Esophagus squamous epithelium (tissue), 5 donors: ENCODE measurements at regions not wholly inside any gene's neighbourhood (a gene's known extent, or its start where the extent isn't known, plus 50 kb on each side); places are given as distances from the start of the nearest gene placed in this dataset.

Experiments used
- DNase-seq: peaks from one replicate; lab custom pipeline; 2025; lab: John Stamatoyannopoulos, UW
- H3K27ac ChIP-seq, 4 donors: fragments of 200-600 bp; sonication (generic); one replicate each; pipeline ENCODE4 v1.5.1; 2016 to 2019; ENCODE audit warnings: mild to moderate bottlenecking in 1 of 4
- H3K27me3 ChIP-seq, 4 donors: fragments of 200-600 bp; sonication (generic); 1 replicate in 3 of 4; 2 replicates in 1 of 4; pipeline versions ENCODE4 v1.5.1 to v1.6.0; 2017 to 2021; ENCODE audit warnings: antibody characterized with exemption in 1 of 4
- H3K36me3 ChIP-seq, 3 donors: fragments of 200-600 bp; sonication (generic); one replicate each; pipeline ENCODE4 v1.5.1; 2016 to 2019
- H3K4me1 ChIP-seq, 3 donors: fragments of 200-600 bp; sonication (generic); one replicate each; pipeline ENCODE4 v1.5.1; 2017 to 2019
- H3K4me3 ChIP-seq, 4 donors: fragments of 200-600 bp; sonication (generic); 1 replicate in 3 of 4; 2 replicates in 1 of 4; pipeline ENCODE4 v1.5.1; 2016 to 2019; ENCODE audit warnings: mild to moderate bottlenecking in 2 of 4, moderate library complexity in 1 of 4
- H3K9me3 ChIP-seq, 3 donors: fragments of 200-600 bp; sonication (generic); one replicate each; pipeline ENCODE4 v1.5.1; 2016 to 2019
- CTCF ChIP-seq, 6 experiments: fragments of 450-650 bp in 4 of 6; fragments of 200-600 bp in 2 of 6; sonication (generic) in 2 of 6; IDR thresholded peaks; one replicate each; pipeline ENCODE4 v1.5.1; 2016 to 2019; ENCODE audit warnings: antibody characterized with exemption in 6 of 6, mild to moderate bottlenecking in 4 of 6, moderate library complexity in 4 of 6
- POLR2A ChIP-seq, 4 donors: fragments of 450-650 bp; IDR thresholded peaks; one replicate each; pipeline ENCODE4 v1.6.1; 2017; ENCODE audit warnings: antibody characterized with exemption in 4 of 4, mild to moderate bottlenecking in 4 of 4, moderate library complexity in 3 of 4
- WGBS, 2 donors: methylation state at CpG; one replicate each; pipeline ENCODE4 v1.1.5; 2018; 5-methylcytosine and 5-hydroxymethylcytosine counted together
- intact Hi-C: fragments of 100-400 bp; cut with DNase I; formaldehyde crosslinking; loops from one replicate; pipeline ENCODE4 v1.15.0; 2022
- donor health status: DM: yes; HTN: yes; CAD: no.

GRCh38 chr14:32259368-32260013 lies 56.4 kb upstream of the RNU6-8 start:
- no peaks in the 10 kb centered on the region for H3K27me3 ChIP-seq
- H3K9me3 ChIP-seq: peaks cover 0 to 16% (median 0%) of the 10 kb centered on the region in 3 donors
- H3K4me1 ChIP-seq: peaks cover 0 to 36% (median 16%) of the 10 kb centered on the region in 3 donors
- intact Hi-C loops: loop anchor here (10.0 kb wide), 1 partner anchor 325 kb away; no protein-coding TSS in a partner anchor
- no peak overlapping the region for H3K27ac ChIP-seq
- no peaks in the 10 kb centered on the region for H3K36me3 ChIP-seq
- TF ChIP-seq POLR2A (IDR thresholded peaks at IDR 0.05) (no peak), CTCF (IDR thresholded peaks at IDR 0.05) (no peak)
- DNase-seq: no peak
- no peak overlapping the region for H3K4me3 ChIP-seq

DNA sequence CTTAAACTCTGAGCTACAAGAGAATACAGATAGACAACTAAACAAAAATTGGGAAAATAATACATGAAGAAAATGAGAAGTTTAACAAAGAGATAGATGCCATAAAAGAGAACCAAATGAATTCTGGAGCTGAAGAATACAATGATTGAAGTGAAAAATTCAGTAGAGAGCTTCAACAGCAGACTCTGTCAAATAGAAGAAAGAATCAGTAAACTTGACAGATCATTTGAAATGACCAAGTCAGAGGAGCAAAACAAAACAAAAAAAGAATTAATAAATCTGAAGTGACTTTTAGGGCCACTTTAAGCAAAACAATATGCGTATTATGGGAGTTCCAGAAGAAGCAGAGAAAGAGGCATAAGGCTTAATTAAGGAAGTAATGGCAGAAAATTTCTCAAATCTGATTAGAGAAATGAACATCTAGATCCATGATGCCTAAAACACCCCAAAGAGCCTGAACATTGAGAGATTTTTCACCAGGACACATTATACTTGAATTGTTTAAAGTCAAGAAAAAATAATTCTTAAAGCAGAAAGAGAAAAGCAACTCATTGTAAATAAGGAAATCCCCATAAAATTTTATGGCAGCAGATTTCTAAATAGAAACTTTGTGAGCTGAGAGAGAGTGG lies 61.0 kb upstream of the RNU6-8 start:
- DNase-seq: no peak
- Histone ChIP-seq H3K27ac (no peak overlapping the region), H3K9me3 (peaks cover 0 to 19% (median 0%) of the 10 kb centered on the region in 3 donors), H3K4me1 (peaks cover 0 to 15% (median 4%) of the 10 kb centered on the region in 3 donors), H3K36me3 (no peaks in the 10 kb centered on the region), H3K27me3 (no peaks in the 10 kb centered on the region), H3K4me3 (no peak overlapping the region)
- TF ChIP-seq CTCF (IDR thresholded peaks at IDR 0.05) (no peak), POLR2A (IDR thresholded peaks at IDR 0.05) (no peak)
- intact Hi-C loops: no loop called here
- whole genome bisulfite sequencing, 2 donors: 38 to 97% methylated on average over 1 of the region's 1 CpG

DNA sequence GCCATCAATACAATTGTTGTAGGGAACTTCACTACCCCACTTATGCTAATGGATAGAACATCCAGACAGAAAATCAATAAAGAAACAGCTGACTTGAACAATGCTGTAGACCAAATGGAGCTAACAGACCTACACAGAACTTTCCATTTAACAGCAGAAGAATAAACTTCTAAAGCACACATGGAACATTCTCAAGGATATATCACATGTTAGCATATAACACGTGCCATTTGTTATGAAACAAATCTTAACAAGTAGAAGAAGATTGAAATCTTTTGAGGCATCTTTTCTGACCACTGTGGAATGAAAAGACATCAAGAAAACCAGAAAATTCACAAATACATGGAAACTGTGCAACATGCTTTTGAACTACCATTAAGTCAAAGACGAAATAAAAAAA lies 62.5 kb upstream of the RNU6-8 start:
- no peaks in the 10 kb centered on the region for H3K4me1 ChIP-seq
- H3K4me3 ChIP-seq: no peak overlapping the region
- intact Hi-C loops: no loop called here
- WGBS, 2 donors: 86 to 88% methylated on average over 2 of the region's 2 CpGs
- peaks cover 0 to 19% (median 0%) of the 10 kb centered on the region in 3 donors for H3K9me3 ChIP-seq
- no peaks in the 10 kb centered on the region for H3K27me3 ChIP-seq
- no peaks in the 10 kb centered on the region for H3K36me3 ChIP-seq
- TF ChIP-seq CTCF (IDR thresholded peaks at IDR 0.05): no peak
- no peak for TF ChIP-seq POLR2A (IDR thresholded peaks at IDR 0.05)
- H3K27ac ChIP-seq: no peak overlapping the region
- DNase-seq: no peak

DNA sequence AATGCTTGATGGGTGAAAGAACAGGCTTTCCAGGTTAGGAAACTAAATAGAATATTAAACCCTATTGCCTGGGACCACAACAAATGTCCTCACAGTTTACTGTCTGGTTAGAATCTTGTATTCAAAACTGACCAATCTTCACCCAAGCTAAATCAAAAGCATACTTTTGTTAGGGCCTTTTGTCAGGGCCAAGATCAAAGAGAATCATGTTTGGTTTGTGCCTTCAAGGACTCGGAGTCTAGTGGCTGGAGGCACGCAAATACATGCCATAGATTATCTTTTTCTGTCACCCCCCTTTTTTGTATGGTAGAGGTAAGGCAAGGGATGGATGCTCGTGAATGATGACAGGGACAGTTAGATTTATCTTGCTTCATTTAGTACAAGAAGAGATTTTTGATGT lies 51.1 kb upstream of the AKAP6 start:
- H3K27me3 ChIP-seq: no peaks in the 10 kb centered on the region
- no peak overlapping the region for H3K4me3 ChIP-seq
- peaks cover 0 to 7% (median 0%) of the 10 kb centered on the region in 3 donors for H3K4me1 ChIP-seq
- no peak for TF ChIP-seq POLR2A (IDR thresholded peaks at IDR 0.05)
- no peak for TF ChIP-seq CTCF (IDR thresholded peaks at IDR 0.05)
- H3K9me3 ChIP-seq: no peaks in the 10 kb centered on the region
- no peak for DNase-seq
- no peak overlapping the region for H3K27ac ChIP-seq
- 65 to 66% methylated on average over 3 of the region's 3 CpGs for WGBS, 2 donors
- intact Hi-C loops: no loop called here
- no peaks in the 10 kb centered on the region for H3K36me3 ChIP-seq
